H1 (cell line): ENCODE measurements at regions not wholly inside any gene's neighbourhood (a gene's known extent, or its start where the extent isn't known, plus 50 kb on each side); places are given as distances from the start of the nearest gene placed in this dataset.

Experiments used
- CTCF ChIA-PET: fragments of 300-600 bp; sonication (Branson Sonifier 250); formaldehyde crosslinking; loops from one replicate; lab custom pipeline; 2021; ENCODE audit not compliant: partially characterized antibody; lab: Charles Lee
- POLR2A ChIA-PET: fragments of 300-600 bp; sonication (Branson Sonifier 250); formaldehyde crosslinking; loops from one replicate; lab custom pipeline; 2021; ENCODE audit warnings: inconsistent platforms; ENCODE audit not compliant: partially characterized antibody; lab: Charles Lee
- DNase-seq, 2 experiments: peaks; one replicate each; pipeline versions ENCODE4 v3.0.0 to v3.0.0-alpha.2; 2010 to 2022; ENCODE audit warnings: low spot score in 2 of 2, low read depth in 1 of 2, mixed read lengths in 1 of 2
- FAIRE-seq: peaks from 2 replicates; lab custom pipeline; 2011; peaks lifted over from hg19 to GRCh38; lab: Jason Lieb, UNC
- H2AFZ ChIP-seq: 2 replicates; pipeline ENCODE4 v1.8.1; 2012; ENCODE audit warnings: low read length, inconsistent platforms
- H2AK5ac ChIP-seq: 2 replicates; pipeline ENCODE4 v1.6.1; 2013; ENCODE audit warnings: low read depth, low read length
- H2BK120ac ChIP-seq: replicated peaks from 2 replicates; pipeline ENCODE3; 2013; ENCODE audit warnings: low read depth, low read length, inconsistent platforms
- H2BK12ac ChIP-seq: 2 replicates; pipeline ENCODE4 v1.6.1; 2013; ENCODE audit warnings: low read depth, low read length
- H2BK15ac ChIP-seq: 2 replicates; pipeline ENCODE4 v1.6.1; 2013; ENCODE audit warnings: low read length
- H2BK20ac ChIP-seq: 2 replicates; pipeline ENCODE4 v1.6.1; 2013; ENCODE audit warnings: low read length
- H2BK5ac ChIP-seq: 2 replicates; pipeline ENCODE4 v1.6.1; 2013; ENCODE audit warnings: low read depth, low read length
- H3K14ac ChIP-seq: 2 replicates; pipeline ENCODE4 v1.6.1; 2013; ENCODE audit warnings: inconsistent platforms; ENCODE audit not compliant: insufficient read length
- H3K18ac ChIP-seq: 2 replicates; pipeline ENCODE4 v1.6.1; 2013; ENCODE audit warnings: low read length; ENCODE audit errors: extremely low read depth
- H3K23ac ChIP-seq: 2 replicates; pipeline ENCODE4 v1.6.1; 2013; ENCODE audit warnings: inconsistent platforms; ENCODE audit not compliant: insufficient read length
- H3K23me2 ChIP-seq: 2 replicates; pipeline ENCODE4 v1.6.1; 2013; ENCODE audit warnings: low read depth, low read length
- H3K27ac ChIP-seq: 2 replicates; pipeline ENCODE4 v1.6.1; 2011; ENCODE audit warnings: low read depth, low read length, inconsistent platforms
- H3K27me3 ChIP-seq, 4 experiments: replicated peaks in 1 of 4; 1 replicate in 1 of 4; 2 replicates in 3 of 4; pipeline versions ENCODE4 v1.6.1 to v1.8.1; 2011 to 2013; ENCODE audit warnings: low read length in 3 of 4, mild to moderate bottlenecking in 3 of 4, inconsistent platforms in 2 of 4, mixed read lengths in 2 of 4, moderate library complexity in 1 of 4; ENCODE audit not compliant: control insufficient read depth in 3 of 4, insufficient read depth in 3 of 4; ENCODE audit errors: extremely low read depth in 1 of 4
- H3K36me3 ChIP-seq, 4 experiments: 2 replicates each; pipeline versions ENCODE4 v1.6.1 to v1.8.1; 2011 to 2013; ENCODE audit warnings: mild to moderate bottlenecking in 4 of 4, low read length in 3 of 4, moderate library complexity in 2 of 4, control low read depth in 1 of 4, inconsistent platforms in 1 of 4; ENCODE audit not compliant: insufficient read depth in 4 of 4, control insufficient read depth in 2 of 4
- H3K4ac ChIP-seq: replicated peaks from 2 replicates; pipeline ENCODE3; 2013; ENCODE audit warnings: low read length, low read depth, mixed read lengths, inconsistent platforms; ENCODE audit not compliant: insufficient read length
- H3K4me1 ChIP-seq, 4 experiments: replicated peaks in 1 of 4; 1 replicate in 1 of 4; 2 replicates in 3 of 4; pipeline versions ENCODE4 v1.6.1 to v1.8.1; 2011 to 2013; ENCODE audit warnings: low read length in 3 of 4, inconsistent platforms in 2 of 4, mixed read lengths in 1 of 4; ENCODE audit not compliant: insufficient read depth in 4 of 4, control insufficient read depth in 3 of 4
- H3K4me2 ChIP-seq, 2 experiments: 2 replicates each; pipeline versions ENCODE4 v1.6.1 to v1.8.1; 2011 to 2013; ENCODE audit warnings: low read depth in 2 of 2, low read length in 2 of 2, control low read depth in 1 of 2, inconsistent platforms in 1 of 2, mild to moderate bottlenecking in 1 of 2; ENCODE audit not compliant: insufficient read depth in 1 of 2
- H3K4me3 ChIP-seq, 4 experiments: fragments of 200-600, 300-600 bp in 1 of 4; sonication (generic), shearing (Covaris generic), sonication (Bioruptor Twin) in 1 of 4; 2 replicates each; pipeline versions ENCODE4 v1.5.1 to v1.8.1; 2011 to 2016; ENCODE audit warnings: low read length in 4 of 4, low read depth in 3 of 4, control low read depth in 2 of 4, inconsistent platforms in 2 of 4, mild to moderate bottlenecking in 2 of 4, mixed read lengths in 1 of 4, moderate library complexity in 1 of 4; ENCODE audit not compliant: insufficient read depth in 2 of 4; ENCODE audit errors: extremely low read depth in 1 of 4
- H3K56ac ChIP-seq: replicated peaks from 2 replicates; pipeline ENCODE3; 2013; ENCODE audit warnings: low read depth, mild to moderate bottlenecking, mixed read lengths, low read length, inconsistent platforms; ENCODE audit not compliant: insufficient read length
- H3K79me1 ChIP-seq: 2 replicates; pipeline ENCODE4 v1.6.1; 2013; ENCODE audit warnings: low read depth, low read length, control low read depth
- H3K79me2 ChIP-seq, 2 experiments: 2 replicates each; pipeline versions ENCODE4 v1.6.1 to v1.8.1; 2012 to 2013; ENCODE audit warnings: low read length in 2 of 2, mild to moderate bottlenecking in 2 of 2, inconsistent platforms in 1 of 2; ENCODE audit not compliant: insufficient read depth in 2 of 2, control insufficient read depth in 1 of 2
- H3K9ac ChIP-seq, 4 experiments: replicated peaks in 1 of 4; 1 replicate in 1 of 4; 2 replicates in 3 of 4; pipeline versions ENCODE4 v1.6.1 to v1.8.1; 2011 to 2013; ENCODE audit warnings: low read depth in 3 of 4, low read length in 3 of 4, control low read depth in 2 of 4, mild to moderate bottlenecking in 2 of 4, moderate library complexity in 2 of 4, inconsistent platforms in 1 of 4; ENCODE audit errors: extremely low read depth in 1 of 4
- H3K9me3 ChIP-seq, 2 experiments: 2 replicates each; pipeline versions ENCODE4 v1.6.1 to v1.8.1; 2012 to 2013; ENCODE audit warnings: mild to moderate bottlenecking in 2 of 2, moderate library complexity in 2 of 2, control low read depth in 1 of 2, inconsistent platforms in 1 of 2, low read depth in 1 of 2, low read length in 1 of 2, mixed read lengths in 1 of 2; ENCODE audit not compliant: insufficient read depth in 2 of 2
- H4K20me1 ChIP-seq, 2 experiments: replicated peaks in 1 of 2; 2 replicates each; pipeline versions ENCODE3 to v1.8.1; 2011 to 2013; ENCODE audit warnings: inconsistent platforms in 2 of 2, low read length in 2 of 2, mild to moderate bottlenecking in 1 of 2; ENCODE audit not compliant: insufficient read depth in 2 of 2, control insufficient read depth in 1 of 2
- H4K5ac ChIP-seq: 2 replicates; pipeline ENCODE4 v1.6.1; 2013; ENCODE audit warnings: low read length, low read depth, mixed read lengths, inconsistent platforms; ENCODE audit not compliant: insufficient read length
- H4K8ac ChIP-seq: 2 replicates; pipeline ENCODE4 v1.8.0; 2013; ENCODE audit warnings: mild to moderate bottlenecking, moderate library complexity, low read length, inconsistent platforms; ENCODE audit not compliant: insufficient read depth; ENCODE audit errors: extremely low read depth
- H4K91ac ChIP-seq: replicated peaks from 2 replicates; pipeline ENCODE3; 2013; ENCODE audit warnings: low read length, mixed read lengths, inconsistent platforms; ENCODE audit not compliant: insufficient read length
- SIRT6 ChIP-seq: IDR thresholded peaks from one replicate; pipeline ENCODE4 v1.7.1; 2012; ENCODE audit warnings: low read length, inconsistent platforms
- SUZ12 ChIP-seq: fragments of 200-600 bp; sonication (generic); IDR thresholded peaks from 2 replicates; pipeline ENCODE4 v1.6.1; 2012; ENCODE audit warnings: mild to moderate bottlenecking, inconsistent platforms, low read length, moderate library complexity, mixed read lengths
- WGBS, 2 experiments: shearing (Covaris generic) in 1 of 2; methylation state at CpG; one replicate each; pipeline versions ENCODE4 v1.1.6 to v1.1.7; 2013 to 2015; ENCODE audit warnings: low lambda C conversion rate in 2 of 2, mixed read lengths in 2 of 2, inconsistent platforms in 1 of 2, low coverage in 1 of 2, missing lambda C conversion rate in 1 of 2; ENCODE audit not compliant: insufficient replicate concordance in 2 of 2, insufficient coverage in 1 of 2, insufficient read length in 1 of 2; ENCODE audit errors: extremely low coverage in 1 of 2, missing lambda C conversion rate in 1 of 2; 5-methylcytosine and 5-hydroxymethylcytosine counted together
- TF ChIP-seq, protein P1 (sequence below): IDR thresholded peaks from 2 replicates; pipeline ENCODE4 v1.6.1; 2011; ENCODE audit warnings: low read depth, mild to moderate bottlenecking, low read length; ENCODE audit not compliant: insufficient read depth

DNA sequence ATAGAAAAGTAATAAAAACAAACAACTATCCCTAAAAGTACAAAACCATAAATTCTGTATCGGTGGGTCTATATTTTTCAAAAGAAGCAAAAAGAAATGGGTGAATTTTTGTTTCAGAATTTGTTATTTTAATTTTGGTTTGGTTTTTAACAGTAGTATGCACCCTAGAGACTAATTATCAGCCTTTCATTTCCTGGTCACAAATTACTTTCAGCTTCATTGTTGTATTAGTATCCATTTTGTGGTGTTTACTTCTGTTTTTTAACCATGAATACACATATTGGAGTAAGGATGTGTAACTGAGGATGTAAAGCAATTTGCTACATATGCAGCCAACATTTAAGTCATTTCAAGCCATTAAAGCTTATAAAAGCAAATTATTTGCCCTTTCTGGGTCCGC is 97.8 kb downstream of the LUZP4 start:
- Histone ChIP-seq H3K4me2 (no peak overlapping the region), H2AK5ac (no peak overlapping the region), H2BK20ac (no peak overlapping the region), H3K14ac (no peak overlapping the region)
- TF ChIP-seq SIRT6 (no peak), SUZ12 (no peak)
- TF ChIP-seq, protein P1, sequence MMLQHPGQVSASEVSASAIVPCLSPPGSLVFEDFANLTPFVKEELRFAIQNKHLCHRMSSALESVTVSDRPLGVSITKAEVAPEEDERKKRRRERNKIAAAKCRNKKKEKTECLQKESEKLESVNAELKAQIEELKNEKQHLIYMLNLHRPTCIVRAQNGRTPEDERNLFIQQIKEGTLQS = no peak
- TF ChIP-seq, all 59 proteins: peak for 0
- Histone ChIP-seq H2BK15ac (no peak overlapping the region), H3K23me2 (no peaks in the 10 kb centered on the region), H2BK5ac (no peak overlapping the region), H3K79me1 (no peaks in the 10 kb centered on the region), H3K56ac (no peak overlapping the region), H2AFZ (no peak overlapping the region), H3K27ac (no peak overlapping the region), H4K91ac (no peak overlapping the region), H3K36me3 (no peaks in the 10 kb centered on the region), H3K23ac (no peak overlapping the region), H2BK120ac (no peak overlapping the region), H3K79me2 (no peaks in the 10 kb centered on the region), H3K27me3 (no peaks in the 10 kb centered on the region), H3K4ac (no peak overlapping the region), H3K9ac (no peak overlapping the region), H3K4me3 (no peak overlapping the region), H4K5ac (no peak overlapping the region), H4K20me1 (no peaks in the 10 kb centered on the region), H2BK12ac (no peak overlapping the region), H3K9me3 (no peaks in the 10 kb centered on the region), H3K18ac (no peak overlapping the region), H3K4me1 (no peaks in the 10 kb centered on the region), H4K8ac (no peak overlapping the region)
- ChIA-PET POLR2A (no interaction called here), CTCF (interaction anchor here (1.3 kb wide), 1 partner anchor 23 kb away, joined by 3 read pairs; no protein-coding TSS in a partner anchor)
- WGBS, 2 experiments = 82% methylated on average over 2 of the region's 2 CpGs; no CpG with 5 or more reads in 1 of the 2 experiments
- FAIRE-seq = no peak
- no peak for DNase-seq
